Dermis microvascular lymphatic vessel endothelial cell (primary cell): ENCODE measurements at regions not wholly inside any gene's neighbourhood (a gene's known extent, or its start where the extent isn't known, plus 50 kb on each side); places are given as distances from the start of the nearest gene placed in this dataset.

Source experiments
- DNase-seq, 2 donors: peaks; one replicate each; pipeline versions ENCODE4 v3.0.0 to v3.0.0-alpha.2; 2010; ENCODE audit warnings: low read depth in 2 of 2

GRCh38 chr1:244106837-244107493, 55.9 kb downstream of the ZBTB18 start:
- DNase-seq, result no peak

GRCh38 chr1:244111027-244111426, 59.9 kb downstream of the ZBTB18 start:
- DNase-seq, result no peak

- DNase-seq, result no peak
Measured at GRCh38 chr1:244112041-244112440, 61.0 kb downstream of the ZBTB18 start.

GRCh38 chr1:244112636-244113035, 61.6 kb downstream of the ZBTB18 start:
- DNase-seq, result no peak

- DNase-seq, result no peak
Measured at GRCh38 chr1:244113532-244114320, 62.6 kb downstream of the ZBTB18 start.

GRCh38 chr1:244114892-244115291, 63.8 kb downstream of the ZBTB18 start:
- no peak for DNase-seq

- no peak for DNase-seq
Measured at GRCh38 chr1:244116946-244117345, 65.9 kb downstream of the ZBTB18 start.

GRCh38 chr1:244118109-244118761, 67.2 kb downstream of the ZBTB18 start:
- no peak for DNase-seq

- no peak for DNase-seq
Measured at GRCh38 chr1:244128591-244129383, 77.7 kb downstream of the ZBTB18 start.

- peak in 1 of 2 donors; percentile 55 for DNase-seq
Measured at GRCh38 chr1:244137276-244137675, 86.2 kb downstream of the ZBTB18 start.

GRCh38 chr1:244137725-244138124, 86.6 kb downstream of the ZBTB18 start:
- peak in 1 of 2 donors; percentile 57 for DNase-seq

- peak in 1 of 2 donors; percentile 78 for DNase-seq
Measured at GRCh38 chr1:244138399-244138798, 87.3 kb downstream of the ZBTB18 start.

GRCh38 chr1:244139655-244140054, 88.6 kb downstream of the ZBTB18 start:
- peak in 1 of 2 donors; percentile 4 for DNase-seq

- no peak for DNase-seq
Measured at GRCh38 chr1:244140420-244140819, 89.3 kb downstream of the ZBTB18 start.

GRCh38 chr1:244144053-244144452, 93.0 kb downstream of the ZBTB18 start:
- no peak for DNase-seq

- no peak for DNase-seq
Measured at GRCh38 chr1:244150071-244150470, 99.0 kb downstream of the ZBTB18 start.

GRCh38 chr1:244150665-244151064, 99.6 kb downstream of the ZBTB18 start:
- no peak for DNase-seq

- no peak for DNase-seq
Measured at GRCh38 chr1:244151537-244151936, 100.5 kb downstream of the ZBTB18 start.

- no peak for DNase-seq
Measured at GRCh38 chr1:244154508-244154871, 103.4 kb downstream of the ZBTB18 start.

- no peak for DNase-seq
Measured at GRCh38 chr1:244154872-244155531, 103.9 kb downstream of the ZBTB18 start.

- DNase-seq, result no peak
Measured at GRCh38 chr1:244155661-244156060, 104.6 kb downstream of the ZBTB18 start.
